ENCODE measurements at regions not wholly inside any gene's neighbourhood (a gene's known extent, or its start where the extent isn't known, plus 50 kb on each side); places are given as distances from the start of the nearest gene placed in this dataset.
"Not testable (repeated sequence)": the region's sequence is repeated elsewhere in the genome, so short reads cannot be mapped to it uniquely, and the experiment has no call there.

GRCh38 chr14:87813686-87814085 lies 179.3 kb downstream of the GALC start:
- no peak for DNase-seq

GRCh38 chr14:87813211-87813610 lies 179.8 kb downstream of the GALC start:
- DNase-seq = no peak

GRCh38 chr14:87811246-87811645 lies 181.7 kb downstream of the GALC start:
- no peak for DNase-seq

GRCh38 chr14:87810711-87811110 lies 182.3 kb downstream of the GALC start:
- DNase-seq = no peak

- DNase-seq = no peak
Observed at GRCh38 chr14:87809261-87809660, 183.7 kb downstream of the GALC start.

- peak; percentile 40 for DNase-seq
Observed at GRCh38 chr14:87805315-87805723, 187.7 kb downstream of the GALC start.

- DNase-seq = no peak
Observed at GRCh38 chr14:87800216-87800615, 192.8 kb downstream of the GALC start.

- DNase-seq = no peak
Observed at GRCh38 chr14:87799400-87799799, 193.6 kb downstream of the GALC start.

GRCh38 chr14:87797001-87797400 lies 196.0 kb downstream of the GALC start:
- no peak for DNase-seq

GRCh38 chr14:87794561-87794960 lies 198.4 kb downstream of the GALC start:
- DNase-seq = no peak

- DNase-seq = no peak
Observed at GRCh38 chr14:87785897-87786296, 207.1 kb downstream of the GALC start.

- no peak for DNase-seq
Observed at GRCh38 chr14:87784386-87784785, 208.6 kb downstream of the GALC start.

- no peak for DNase-seq
Observed at GRCh38 chr14:87783071-87783470, 209.9 kb downstream of the GALC start.

GRCh38 chr14:87772854-87773253 lies 220.1 kb downstream of the GALC start:
- no peak for DNase-seq

GRCh38 chr14:87767567-87767901 lies 225.4 kb downstream of the GALC start:
- DNase-seq = no peak

- no peak for DNase-seq
Observed at GRCh38 chr14:87758876-87759275, 234.1 kb downstream of the GALC start.

GRCh38 chr14:87756661-87757060 lies 236.3 kb downstream of the GALC start:
- no peak for DNase-seq

- no peak for DNase-seq
Observed at GRCh38 chr14:87754520-87755223, 238.3 kb downstream of the GALC start.

GRCh38 chr14:87748558-87748957 lies 244.4 kb downstream of the GALC start:
- DNase-seq = no peak

GRCh38 chr14:87745507-87746118 lies 247.4 kb downstream of the GALC start:
- DNase-seq = no peak

- not testable (repeated sequence) for DNase-seq
Observed at GRCh38 chr14:87734577-87735360, 258.2 kb downstream of the GALC start.

- not testable (repeated sequence) for DNase-seq
Observed at GRCh38 chr14:87733115-87733514, 259.9 kb downstream of the GALC start.

GRCh38 chr14:87732562-87732961 lies 260.4 kb downstream of the GALC start:
- DNase-seq = no peak

GRCh38 chr14:87725318-87725717 lies 267.7 kb downstream of the GALC start:
- DNase-seq = no peak

Measured in stimulated activated CD4-positive, alpha-beta T cell treated with anti-CD3 and anti-CD28 coated beads, Interleukin-12 subunit alpha, Interleukin-12 subunit beta, amount 100 ng/mL, for 4 hours (primary cell).